ENCODE measurements at regions not wholly inside any gene's neighbourhood (a gene's known extent, or its start where the extent isn't known, plus 50 kb on each side); places are given as distances from the start of the nearest gene placed in this dataset.

DNA sequence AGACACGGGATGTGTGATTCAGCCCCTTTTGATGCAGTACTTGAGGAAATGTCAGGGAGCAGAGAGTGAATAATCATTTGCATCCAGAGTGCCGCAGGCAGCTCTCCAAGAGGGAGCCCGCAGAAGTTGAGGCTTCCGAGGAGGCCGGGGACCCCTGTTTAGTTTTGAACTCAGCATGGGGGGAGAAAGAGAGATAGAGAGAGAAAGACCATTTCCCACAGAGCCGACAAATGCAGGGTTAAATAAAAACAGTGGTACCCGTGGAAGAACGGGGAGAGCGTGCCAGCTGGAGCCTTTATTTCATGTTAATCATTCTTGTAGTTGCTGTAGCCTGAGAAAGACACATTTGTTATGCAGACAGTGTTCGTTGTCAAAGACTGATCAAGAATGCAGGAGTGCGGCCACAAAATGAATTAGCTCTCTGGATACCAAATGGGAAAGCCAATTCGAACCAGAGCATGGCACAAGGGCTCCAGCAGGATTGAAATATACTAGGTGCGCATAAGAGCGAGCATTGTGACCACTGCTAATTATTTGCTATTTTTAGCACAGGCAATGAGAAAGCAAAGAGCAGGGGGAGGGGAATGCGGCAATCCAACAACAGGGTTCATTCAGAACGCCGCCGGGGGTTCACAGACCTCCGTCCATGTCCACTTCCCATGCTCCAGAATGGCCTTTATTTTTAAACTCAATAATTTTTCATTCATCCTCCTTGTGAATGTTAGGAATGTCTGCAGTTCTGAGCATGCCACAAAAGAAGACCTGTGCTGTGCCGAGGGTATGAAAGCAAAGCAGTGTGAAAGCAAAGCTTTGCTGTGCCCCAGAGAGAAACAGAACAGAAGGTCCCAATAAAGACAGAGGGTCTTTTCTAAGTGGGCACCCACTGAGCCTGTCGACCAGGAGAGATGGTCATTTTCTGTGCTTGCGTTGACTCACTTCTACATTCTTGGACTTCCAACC is 243.9 kb upstream of the VCX3A start:
- H3K27me3 ChIP-seq (ENCODE audit: control insufficient read depth, insufficient read depth, low read length) = no peaks in the 10 kb centered on the region
- H3K27ac ChIP-seq (ENCODE audit: low read length) = peak overlapping the region; percentile 45
- H3K9me3 ChIP-seq (ENCODE audit: control insufficient read depth, low read depth, low read length) = no peaks in the 10 kb centered on the region
- no peaks in the 10 kb centered on the region for H3K36me3 ChIP-seq (ENCODE audit: control insufficient read depth, low read depth, low read length)
- no peak overlapping the region for H3K9ac ChIP-seq (ENCODE audit: low read length)
- H3K4me1 ChIP-seq (ENCODE audit: control insufficient read depth, low read depth, low read length) = peaks cover 37% of the 10 kb centered on the region
- peak overlapping the region; percentile 42 for H3K4me3 ChIP-seq (ENCODE audit: low read length)

DNA sequence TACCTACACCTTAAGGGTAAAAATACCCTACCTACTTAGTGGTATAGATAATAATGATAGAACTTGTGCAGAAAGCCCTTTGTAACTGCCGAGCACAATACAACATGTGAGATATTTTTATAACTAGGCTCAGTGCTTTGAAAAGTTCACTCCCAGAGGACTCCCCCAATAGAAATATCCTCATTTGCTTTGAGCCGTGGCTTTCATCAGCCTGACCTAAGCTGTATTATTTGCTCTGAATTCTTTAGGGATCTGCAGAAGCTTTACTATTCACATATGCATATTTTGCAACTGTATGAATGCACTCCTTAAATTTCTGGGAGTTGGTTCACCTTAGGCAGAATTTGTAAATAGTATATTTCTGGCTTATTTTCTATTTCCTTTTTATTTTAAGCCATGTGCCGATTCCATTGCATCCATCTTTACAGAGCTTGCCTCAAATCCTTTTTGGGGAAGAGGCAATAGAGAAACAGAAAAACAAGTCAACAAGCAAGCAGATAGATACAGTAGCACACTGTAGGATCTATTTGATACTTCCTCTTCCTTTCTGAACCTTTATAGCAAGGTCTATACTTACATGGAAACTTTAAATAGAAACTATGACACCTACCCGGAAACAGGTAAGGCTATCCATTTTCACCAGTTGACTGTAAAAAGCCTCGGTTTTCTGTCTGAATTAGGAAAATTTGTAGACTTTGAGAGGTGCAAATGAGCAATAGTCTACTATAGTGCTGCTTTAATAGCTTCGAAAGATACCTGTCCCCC is 242.5 kb upstream of the VCX3A start:
- no peaks in the 10 kb centered on the region for H3K27me3 ChIP-seq (ENCODE audit: control insufficient read depth, insufficient read depth, low read length)
- H3K36me3 ChIP-seq (ENCODE audit: control insufficient read depth, low read depth, low read length) = no peaks in the 10 kb centered on the region
- H3K9me3 ChIP-seq (ENCODE audit: control insufficient read depth, low read depth, low read length) = no peaks in the 10 kb centered on the region
- H3K27ac ChIP-seq (ENCODE audit: low read length) = no peak overlapping the region
- H3K9ac ChIP-seq (ENCODE audit: low read length) = no peak overlapping the region
- H3K4me3 ChIP-seq (ENCODE audit: low read length) = peak overlapping the region; percentile 42
- H3K4me1 ChIP-seq (ENCODE audit: control insufficient read depth, low read depth, low read length) = peaks cover 35% of the 10 kb centered on the region

DNA sequence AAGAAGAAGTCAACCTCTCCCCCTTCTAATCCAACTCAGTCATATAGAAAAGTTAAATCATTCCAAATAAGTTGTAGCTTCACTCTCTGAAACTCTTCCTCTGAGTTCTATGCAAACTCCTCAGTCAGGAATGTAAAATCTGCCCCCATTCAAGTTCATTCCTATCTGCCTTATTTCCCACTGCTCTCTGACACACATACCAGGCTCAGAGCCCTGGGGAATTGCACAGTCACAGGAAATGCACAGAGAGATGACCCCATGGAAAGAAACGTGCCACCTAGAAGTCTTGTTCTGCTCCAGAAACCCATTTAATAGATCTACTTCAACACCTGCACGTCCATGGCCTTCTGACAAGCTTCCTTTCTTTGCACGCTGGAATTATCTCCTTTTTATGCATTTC is 236.0 kb upstream of the VCX3A start:
- no peak overlapping the region for H3K4me3 ChIP-seq (ENCODE audit: low read length)
- no peaks in the 10 kb centered on the region for H3K4me1 ChIP-seq (ENCODE audit: control insufficient read depth, low read depth, low read length)
- H3K36me3 ChIP-seq (ENCODE audit: control insufficient read depth, low read depth, low read length) = no peaks in the 10 kb centered on the region
- no peaks in the 10 kb centered on the region for H3K9me3 ChIP-seq (ENCODE audit: control insufficient read depth, low read depth, low read length)
- no peaks in the 10 kb centered on the region for H3K27me3 ChIP-seq (ENCODE audit: control insufficient read depth, insufficient read depth, low read length)
- no peak overlapping the region for H3K9ac ChIP-seq (ENCODE audit: low read length)
- no peak overlapping the region for H3K27ac ChIP-seq (ENCODE audit: low read length)

DNA sequence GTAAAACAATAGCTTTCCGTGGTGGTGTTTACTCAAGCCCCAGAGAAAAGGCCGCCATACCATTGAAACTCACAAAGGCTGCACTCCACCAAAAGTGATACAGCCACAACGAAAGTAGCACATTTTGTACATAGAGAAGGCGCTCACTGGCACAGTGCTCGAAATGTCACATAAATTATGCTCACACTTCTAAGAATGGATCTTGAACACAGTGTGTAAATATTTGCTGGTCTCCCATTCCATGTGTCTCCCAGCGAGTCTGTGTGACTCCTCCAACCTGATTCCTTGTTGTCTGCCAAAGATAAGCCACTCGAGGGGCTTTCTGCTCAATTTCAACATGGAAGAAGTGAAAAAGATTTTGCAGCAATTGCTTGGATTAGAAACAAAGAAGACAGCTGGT is 234.0 kb upstream of the VCX3A start:
- no peaks in the 10 kb centered on the region for H3K9me3 ChIP-seq (ENCODE audit: control insufficient read depth, low read depth, low read length)
- H3K27me3 ChIP-seq (ENCODE audit: control insufficient read depth, insufficient read depth, low read length) = no peaks in the 10 kb centered on the region
- H3K4me1 ChIP-seq (ENCODE audit: control insufficient read depth, low read depth, low read length) = no peaks in the 10 kb centered on the region
- H3K4me3 ChIP-seq (ENCODE audit: low read length) = no peak overlapping the region
- no peaks in the 10 kb centered on the region for H3K36me3 ChIP-seq (ENCODE audit: control insufficient read depth, low read depth, low read length)
- H3K9ac ChIP-seq (ENCODE audit: low read length) = no peak overlapping the region
- no peak overlapping the region for H3K27ac ChIP-seq (ENCODE audit: low read length)

DNA sequence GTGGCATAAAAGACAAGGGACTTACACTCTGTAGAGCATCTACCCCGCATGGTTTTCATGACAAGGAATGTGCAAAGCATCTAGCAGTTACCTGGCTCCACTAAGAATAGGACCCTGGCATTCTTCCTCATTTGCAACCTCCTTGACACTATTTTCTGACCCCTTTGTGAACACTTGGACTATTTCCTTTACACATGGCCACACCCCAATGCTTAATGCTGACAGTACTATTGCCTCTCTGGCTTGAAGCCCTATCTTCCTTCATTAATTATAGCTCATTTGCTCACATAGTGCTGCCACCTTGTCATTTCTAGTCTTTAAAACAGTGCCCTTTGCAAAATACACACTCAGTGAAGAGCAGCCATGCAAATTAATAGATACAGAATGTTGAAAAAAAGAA is 226.3 kb upstream of the VCX3A start:
- Histone ChIP-seq H3K9me3 (ENCODE audit: control insufficient read depth, low read depth, low read length) (no peaks in the 10 kb centered on the region), H3K27me3 (ENCODE audit: control insufficient read depth, insufficient read depth, low read length) (no peaks in the 10 kb centered on the region), H3K27ac (ENCODE audit: low read length) (no peak overlapping the region), H3K36me3 (ENCODE audit: control insufficient read depth, low read depth, low read length) (no peaks in the 10 kb centered on the region), H3K4me3 (ENCODE audit: low read length) (no peak overlapping the region), H3K4me1 (ENCODE audit: control insufficient read depth, low read depth, low read length) (no peaks in the 10 kb centered on the region), H3K9ac (ENCODE audit: low read length) (no peak overlapping the region)

DNA sequence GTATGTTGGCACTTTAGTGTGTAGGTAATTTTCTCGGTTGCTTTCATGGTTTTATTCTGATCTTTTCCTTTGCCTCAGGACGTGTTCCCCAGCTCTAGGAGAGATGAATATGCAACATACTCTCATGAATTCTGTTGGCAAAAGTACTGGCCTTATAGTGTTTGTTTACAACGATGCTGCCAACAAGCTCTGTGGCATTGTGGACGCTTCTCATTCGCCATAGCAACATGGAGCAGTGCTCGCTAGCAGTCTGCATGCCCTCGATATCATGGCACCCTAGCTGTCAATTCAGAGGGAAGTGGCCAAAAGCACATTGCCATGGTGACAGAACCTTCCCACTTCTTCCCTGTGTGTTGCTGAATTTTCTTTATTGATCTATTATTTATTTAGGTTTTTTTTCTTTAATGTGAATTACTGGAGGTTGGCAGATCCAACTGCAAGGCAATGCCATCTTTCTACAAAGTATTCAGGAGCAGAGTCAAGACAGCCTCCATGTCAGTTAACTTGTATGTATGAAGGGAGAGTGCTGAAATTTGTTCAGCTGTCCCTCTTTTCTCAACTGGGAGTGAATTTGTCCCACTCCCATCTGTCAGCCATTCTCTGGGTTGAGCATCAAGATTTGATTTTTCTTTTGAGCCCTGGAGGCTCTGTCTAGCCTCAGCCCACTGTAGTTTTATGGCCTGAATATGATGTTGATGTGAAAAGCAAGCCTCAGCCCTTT is 224.9 kb upstream of the VCX3A start:
- H3K27me3 ChIP-seq (ENCODE audit: control insufficient read depth, insufficient read depth, low read length) = no peaks in the 10 kb centered on the region
- H3K9ac ChIP-seq (ENCODE audit: low read length) = no peak overlapping the region
- no peak overlapping the region for H3K27ac ChIP-seq (ENCODE audit: low read length)
- H3K4me3 ChIP-seq (ENCODE audit: low read length) = no peak overlapping the region
- no peaks in the 10 kb centered on the region for H3K9me3 ChIP-seq (ENCODE audit: control insufficient read depth, low read depth, low read length)
- no peaks in the 10 kb centered on the region for H3K4me1 ChIP-seq (ENCODE audit: control insufficient read depth, low read depth, low read length)
- no peaks in the 10 kb centered on the region for H3K36me3 ChIP-seq (ENCODE audit: control insufficient read depth, low read depth, low read length)

GRCh38 chrX:6758234-6758633 is 223.3 kb upstream of the VCX3A start:
- H3K9ac ChIP-seq (ENCODE audit: low read length) = no peak overlapping the region
- H3K27ac ChIP-seq (ENCODE audit: low read length) = no peak overlapping the region
- H3K9me3 ChIP-seq (ENCODE audit: control insufficient read depth, low read depth, low read length) = no peaks in the 10 kb centered on the region
- no peak overlapping the region for H3K4me3 ChIP-seq (ENCODE audit: low read length)
- no peaks in the 10 kb centered on the region for H3K4me1 ChIP-seq (ENCODE audit: control insufficient read depth, low read depth, low read length)
- H3K36me3 ChIP-seq (ENCODE audit: control insufficient read depth, low read depth, low read length) = no peaks in the 10 kb centered on the region
- no peaks in the 10 kb centered on the region for H3K27me3 ChIP-seq (ENCODE audit: control insufficient read depth, insufficient read depth, low read length)

- Histone ChIP-seq H3K9ac (ENCODE audit: low read length) (no peak overlapping the region), H3K4me3 (ENCODE audit: low read length) (no peak overlapping the region), H3K27ac (ENCODE audit: low read length) (no peak overlapping the region), H3K9me3 (ENCODE audit: control insufficient read depth, low read depth, low read length) (no peaks in the 10 kb centered on the region), H3K36me3 (ENCODE audit: control insufficient read depth, low read depth, low read length) (no peaks in the 10 kb centered on the region), H3K4me1 (ENCODE audit: control insufficient read depth, low read depth, low read length) (no peaks in the 10 kb centered on the region), H3K27me3 (ENCODE audit: control insufficient read depth, insufficient read depth, low read length) (no peaks in the 10 kb centered on the region)
Observed at GRCh38 chrX:6757631-6758030, 222.7 kb upstream of the VCX3A start.

DNA sequence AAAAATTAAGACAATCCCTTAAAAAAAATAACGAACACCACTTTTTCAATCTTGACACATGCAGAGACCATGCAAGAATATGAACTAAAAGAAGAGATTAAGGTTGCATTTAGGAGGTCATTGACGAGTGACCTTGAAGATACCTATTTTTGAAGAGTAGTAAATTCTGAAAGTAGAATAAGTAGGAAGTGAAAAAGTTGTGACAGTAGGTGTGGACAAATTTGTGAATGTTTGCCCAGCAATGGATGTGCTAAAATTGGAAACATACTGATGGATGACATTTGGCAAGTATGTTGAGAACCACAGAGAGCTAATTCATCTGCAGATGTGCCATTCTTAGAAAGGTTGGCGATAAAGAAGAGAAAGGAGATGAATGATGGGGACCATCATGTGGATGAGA is 213.7 kb upstream of the VCX3A start:
- Histone ChIP-seq H3K4me3 (ENCODE audit: low read length) (no peak overlapping the region), H3K4me1 (ENCODE audit: control insufficient read depth, low read depth, low read length) (no peaks in the 10 kb centered on the region), H3K9me3 (ENCODE audit: control insufficient read depth, low read depth, low read length) (no peaks in the 10 kb centered on the region), H3K27ac (ENCODE audit: low read length) (no peak overlapping the region), H3K27me3 (ENCODE audit: control insufficient read depth, insufficient read depth, low read length) (no peaks in the 10 kb centered on the region), H3K9ac (ENCODE audit: low read length) (no peak overlapping the region), H3K36me3 (ENCODE audit: control insufficient read depth, low read depth, low read length) (no peaks in the 10 kb centered on the region)

GRCh38 chrX:6738518-6739470 is 203.9 kb upstream of the VCX3A start:
- Histone ChIP-seq H3K27me3 (ENCODE audit: control insufficient read depth, insufficient read depth, low read length) (no peaks in the 10 kb centered on the region), H3K27ac (ENCODE audit: low read length) (no peak overlapping the region), H3K36me3 (ENCODE audit: control insufficient read depth, low read depth, low read length) (no peaks in the 10 kb centered on the region), H3K9ac (ENCODE audit: low read length) (no peak overlapping the region), H3K9me3 (ENCODE audit: control insufficient read depth, low read depth, low read length) (no peaks in the 10 kb centered on the region), H3K4me3 (ENCODE audit: low read length) (no peak overlapping the region), H3K4me1 (ENCODE audit: control insufficient read depth, low read depth, low read length) (no peaks in the 10 kb centered on the region)

Data from iPS-18a (cell line).